D341Med (cell line): ENCODE measurements at regions not wholly inside any gene's neighbourhood (a gene's known extent, or its start where the extent isn't known, plus 50 kb on each side); places are given as distances from the start of the nearest gene placed in this dataset.
"Not testable (repeated sequence)": the region's sequence is repeated elsewhere in the genome, so short reads cannot be mapped to it uniquely, and the experiment has no call there.

Experiments used
- DNase-seq: peaks from one replicate; pipeline ENCODE4 v3.0.0; 2012; ENCODE audit warnings: low spot score

DNA sequence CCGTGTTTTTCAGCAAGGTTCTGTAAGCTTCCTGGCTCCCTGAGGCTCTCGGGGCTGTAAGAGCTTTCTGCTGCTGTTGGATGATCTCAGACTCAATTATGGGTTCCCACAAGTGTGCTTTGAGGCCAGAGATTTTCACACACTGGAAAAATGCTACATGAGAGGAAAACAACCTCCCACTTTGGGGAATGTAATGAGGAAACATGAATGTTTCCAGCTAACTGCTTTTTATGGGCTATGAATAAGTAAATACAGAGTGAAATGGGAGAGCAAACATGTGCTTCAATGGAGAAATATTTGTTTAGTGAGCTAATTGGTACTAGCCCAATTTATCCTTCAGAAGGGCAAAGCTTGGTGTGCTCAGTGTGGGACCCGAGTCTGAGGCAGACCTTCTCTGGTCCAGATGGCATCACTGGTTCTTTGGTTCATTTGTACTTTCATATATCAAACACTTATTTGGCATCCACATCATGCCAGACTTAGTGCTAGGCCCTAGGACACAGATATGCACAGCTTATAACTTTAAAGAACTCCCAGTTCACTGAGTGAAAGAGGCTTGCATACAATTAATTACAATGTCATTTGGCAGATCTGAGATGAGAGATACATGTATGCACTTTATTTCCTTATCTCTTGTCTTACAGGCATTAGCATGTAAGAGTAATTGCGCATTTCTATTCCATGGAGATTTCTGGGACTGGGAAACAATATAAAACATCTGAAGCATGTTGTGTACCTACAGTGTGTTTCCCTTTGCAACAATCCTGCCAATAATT lies 248.8 kb downstream of the RDH14 start:
- no peak for DNase-seq

GRCh38 chr2:18309627-18310026 lies 250.8 kb downstream of the RDH14 start:
- DNase-seq = no peak

- DNase-seq = no peak
Measured at GRCh38 chr2:18309188-18309587, 251.3 kb downstream of the RDH14 start.

DNA sequence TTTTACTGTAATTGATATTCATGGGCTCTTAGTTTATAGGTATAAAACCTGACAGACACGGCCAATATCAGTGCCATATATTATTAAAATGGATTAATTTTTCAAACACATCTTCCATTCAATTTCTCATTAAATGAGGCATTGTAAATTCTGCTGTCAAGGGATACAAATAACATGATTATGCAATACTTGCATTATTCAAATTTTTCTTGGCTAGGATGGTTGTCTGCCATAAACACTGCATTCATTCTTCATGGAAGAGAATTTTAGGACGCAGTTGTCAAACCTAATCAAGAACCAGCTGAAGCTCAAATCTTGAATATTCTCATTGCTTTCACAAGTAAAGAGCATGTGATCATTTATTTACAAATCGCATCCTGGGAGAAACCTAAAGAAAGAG lies 255.6 kb downstream of the RDH14 start:
- no peak for DNase-seq

- no peak for DNase-seq
Measured at GRCh38 chr2:18301421-18302139, 258.9 kb downstream of the RDH14 start.

DNA sequence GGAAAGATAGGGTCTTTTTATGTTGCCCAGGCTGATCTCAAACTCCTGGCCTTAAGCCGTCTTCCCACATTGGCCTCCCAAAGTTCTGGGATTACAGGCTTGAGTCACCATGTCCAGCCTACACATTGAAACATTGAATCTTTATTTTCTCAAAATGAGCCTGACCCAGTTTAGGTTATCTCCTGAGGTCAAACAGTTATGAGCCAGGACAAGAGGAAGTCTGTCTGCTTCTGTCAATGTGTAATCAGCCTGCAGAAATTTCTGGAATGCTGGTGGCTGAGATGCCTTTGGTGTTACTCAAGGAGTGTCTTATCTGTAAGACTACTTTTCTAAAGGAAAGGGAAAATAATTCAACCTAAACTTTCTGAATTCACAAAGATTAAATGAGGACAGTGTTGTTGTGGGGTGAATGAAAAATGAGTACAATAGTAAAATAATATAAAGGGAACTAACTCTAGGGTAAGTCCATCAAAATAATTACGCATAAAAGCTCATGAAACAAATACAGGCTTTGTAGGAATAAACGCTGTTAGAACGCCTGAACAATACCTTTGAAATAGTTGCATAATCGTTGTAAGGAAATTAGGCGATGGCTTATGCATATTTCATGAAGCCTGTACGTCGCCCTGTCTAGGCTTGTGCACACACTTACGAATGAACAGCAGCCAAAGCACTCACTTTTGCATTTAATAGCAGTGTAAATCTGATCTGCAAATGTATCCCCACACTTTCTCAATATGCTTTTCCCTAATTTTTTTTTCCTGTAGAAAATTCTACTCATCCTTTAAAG lies 260.8 kb downstream of the RDH14 start:
- DNase-seq = no peak

GRCh38 chr2:18297534-18298058 lies 262.9 kb downstream of the RDH14 start:
- no peak for DNase-seq

- DNase-seq = no peak
Measured at GRCh38 chr2:18290386-18290785, 270.1 kb downstream of the RDH14 start.

DNA sequence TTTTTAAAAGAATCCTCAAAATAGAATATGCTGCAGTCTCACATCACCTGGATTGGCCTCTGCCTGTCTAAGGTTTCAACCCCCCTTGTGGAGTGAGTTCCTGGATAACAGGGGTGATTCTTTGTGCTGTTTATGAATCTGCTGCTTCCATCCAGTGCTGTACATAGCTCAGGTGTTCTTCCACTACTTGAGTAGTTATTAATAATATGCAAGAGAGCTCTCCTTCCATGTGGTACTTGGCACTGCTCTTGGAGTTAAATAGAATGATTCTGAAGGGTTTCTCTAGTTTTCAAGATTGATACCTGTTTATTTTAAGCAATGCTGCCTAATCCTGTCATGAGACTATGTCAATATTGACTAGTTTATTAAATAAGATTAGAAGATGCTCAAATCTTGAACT lies 273.6 kb downstream of the RDH14 start:
- no peak for DNase-seq

DNA sequence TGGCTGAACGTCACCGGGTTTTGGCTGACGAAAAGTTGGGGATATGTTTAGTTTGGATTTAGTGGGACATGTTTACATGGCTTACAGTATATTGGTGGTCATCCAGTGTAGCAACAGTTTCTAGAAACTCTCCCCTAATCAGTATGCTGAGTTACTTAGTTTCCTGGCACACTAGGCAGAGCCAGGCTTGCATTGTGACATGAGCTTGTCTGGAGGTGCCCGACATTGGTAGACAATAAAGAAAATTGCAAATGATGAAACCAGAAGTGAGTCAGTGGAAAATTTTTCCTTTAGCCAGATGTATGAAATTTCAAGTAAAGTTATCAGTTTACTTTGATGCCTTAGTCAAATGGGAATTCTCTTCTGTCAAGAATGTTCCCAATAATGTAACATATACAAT lies 276.1 kb downstream of the RDH14 start:
- no peak for DNase-seq

- DNase-seq = no peak
Measured at GRCh38 chr2:18282026-18282425, 278.4 kb downstream of the RDH14 start.

GRCh38 chr2:18276583-18277075 lies 283.8 kb downstream of the RDH14 start:
- DNase-seq = no peak

DNA sequence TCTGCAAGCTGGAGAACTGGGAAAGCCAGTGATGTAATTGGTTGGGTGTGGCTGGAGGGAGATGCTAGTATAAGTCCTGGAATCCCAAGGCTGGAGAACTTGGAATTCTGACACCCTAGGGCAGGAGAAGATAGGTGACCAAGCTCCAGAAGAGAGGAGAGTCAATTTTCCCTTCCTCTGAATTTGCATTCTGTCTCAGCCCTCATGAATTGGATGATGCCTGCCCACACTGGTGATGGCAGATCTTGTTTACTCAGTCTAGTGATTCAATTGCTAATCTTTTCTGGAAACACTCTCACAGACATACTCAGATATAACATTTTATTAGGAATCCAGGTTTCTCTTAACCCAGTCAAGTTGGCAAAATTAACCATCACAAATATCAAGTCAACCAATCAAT lies 287.2 kb downstream of the RDH14 start:
- no peak for DNase-seq

DNA sequence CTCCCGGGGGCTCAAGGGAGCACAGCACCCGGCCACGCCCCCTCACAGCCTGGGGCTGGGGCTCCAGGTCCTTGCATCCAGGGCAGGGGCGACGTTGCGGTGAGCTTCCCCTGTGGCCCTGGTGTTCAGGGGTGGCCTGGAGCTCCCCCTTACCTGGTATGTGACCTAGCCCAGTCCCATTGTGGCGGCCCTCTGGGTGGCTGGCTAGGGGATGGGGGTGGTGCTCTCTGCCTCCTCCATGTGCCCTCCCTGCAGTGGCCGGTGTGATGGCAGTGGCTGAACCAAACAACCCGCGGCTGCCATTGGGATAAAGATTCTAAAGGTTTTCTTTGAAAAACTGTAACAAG lies 288.3 kb downstream of the RDH14 start:
- DNase-seq = no peak

DNA sequence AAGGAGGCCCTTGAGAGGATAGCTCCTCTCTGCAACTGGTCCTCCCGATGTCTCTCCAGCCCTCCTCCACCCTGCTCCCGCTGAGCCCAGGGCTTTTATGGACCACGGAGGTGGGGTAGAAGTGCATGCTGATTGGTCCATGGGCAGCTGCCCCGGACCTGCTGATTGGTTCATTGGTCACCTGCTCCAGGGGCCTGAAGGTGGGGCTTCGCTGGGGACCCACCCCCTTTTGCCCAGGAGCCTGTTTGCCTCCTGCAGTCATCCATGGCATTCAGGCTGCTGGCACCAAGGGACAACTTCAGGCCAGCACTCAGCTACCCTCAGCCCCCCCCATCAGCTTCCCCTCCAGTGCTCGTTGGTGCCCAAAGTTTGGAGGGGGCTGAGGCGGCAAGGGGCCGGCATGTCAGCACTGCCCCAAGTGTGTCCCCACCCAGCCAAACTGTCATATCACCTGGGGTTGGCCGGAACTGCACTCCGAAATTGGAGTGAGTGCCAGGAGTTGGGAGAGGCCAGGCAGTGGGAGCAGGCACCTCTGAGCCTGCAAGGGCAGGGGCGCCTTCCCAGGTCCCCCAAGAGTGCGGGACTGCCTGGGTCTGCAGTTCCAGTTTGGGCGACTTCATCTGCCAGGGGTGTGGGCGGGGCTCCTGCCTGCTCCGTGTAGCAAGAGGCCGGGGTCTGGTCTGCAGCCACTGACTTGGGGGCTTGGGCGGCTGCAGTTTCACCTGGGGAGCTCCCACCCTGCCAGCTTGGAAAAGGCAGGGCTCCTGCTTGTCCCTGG lies 288.9 kb downstream of the RDH14 start:
- DNase-seq = no peak

- no peak for DNase-seq
Measured at GRCh38 chr2:18268400-18268799, 292.1 kb downstream of the RDH14 start.

GRCh38 chr2:18267501-18267900 lies 293.0 kb downstream of the RDH14 start:
- no peak for DNase-seq

DNA sequence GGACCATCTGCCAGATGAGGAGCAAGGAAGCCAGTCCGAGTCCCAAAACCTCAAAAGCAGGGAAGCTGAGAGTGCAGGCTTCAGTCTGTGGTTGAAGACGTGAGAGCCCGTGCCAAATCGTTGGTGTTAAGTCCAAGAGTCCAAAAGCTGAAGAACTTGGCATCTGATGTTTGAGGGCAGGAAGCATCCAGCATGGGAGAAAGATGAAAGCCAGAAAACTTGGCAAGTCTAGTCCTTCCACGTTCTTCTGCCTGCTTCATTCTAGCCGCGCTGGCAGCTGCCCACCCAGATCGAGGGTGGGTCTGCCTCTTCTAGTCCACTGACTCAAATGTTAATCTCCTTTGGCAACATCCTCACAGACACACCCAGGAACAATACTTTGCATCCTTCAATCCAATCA lies 293.8 kb downstream of the RDH14 start:
- DNase-seq = not testable (repeated sequence)

GRCh38 chr2:18265614-18266586 lies 294.6 kb downstream of the RDH14 start:
- DNase-seq = no peak

DNA sequence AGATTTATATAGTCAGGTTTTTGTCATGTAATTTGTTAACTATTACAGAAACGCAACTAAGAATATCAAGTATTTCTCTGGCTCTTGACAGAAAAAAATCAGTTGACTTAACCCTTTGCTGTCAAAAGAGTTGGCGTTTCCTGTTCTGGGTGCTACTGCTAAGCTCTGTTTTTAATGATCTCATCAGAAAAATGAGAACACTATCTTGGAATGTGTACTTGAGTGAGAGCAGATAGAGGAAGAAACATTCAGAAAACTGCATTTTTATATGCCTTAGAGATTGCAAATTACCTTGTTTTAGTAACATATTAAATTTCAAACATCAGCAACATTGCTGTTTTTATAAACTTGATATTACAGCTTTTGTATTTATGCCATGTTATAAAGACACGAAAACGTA lies 297.9 kb downstream of the RDH14 start:
- no peak for DNase-seq
